ENCODE measurements at regions not wholly inside any gene's neighbourhood (a gene's known extent, or its start where the extent isn't known, plus 50 kb on each side); places are given as distances from the start of the nearest gene placed in this dataset.

DNA sequence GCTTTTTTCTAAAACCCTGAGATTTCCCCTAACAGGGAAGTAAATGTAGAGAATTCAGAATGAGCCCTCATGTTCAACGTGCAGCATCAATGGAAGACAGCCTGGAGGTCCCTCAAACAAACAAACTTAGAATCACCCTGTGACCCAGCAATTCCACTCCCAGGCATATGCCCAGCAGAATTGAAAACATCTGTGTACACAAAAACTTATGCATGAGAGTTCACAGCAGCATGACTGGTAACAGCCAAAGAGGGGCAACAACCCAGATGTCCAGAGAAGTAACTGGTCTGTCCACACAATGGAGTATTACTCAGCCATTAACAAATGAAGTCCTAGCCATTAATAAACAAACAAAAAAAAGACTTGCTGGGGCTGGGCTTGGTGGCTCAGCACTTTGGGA lies 252.7 kb downstream of the PARN start:
- TF ChIP-seq CTCF (IDR thresholded peaks at IDR 0.05; ENCODE audit: insufficient read depth, low read length) = no peak
- TF ChIP-seq, protein P1, sequence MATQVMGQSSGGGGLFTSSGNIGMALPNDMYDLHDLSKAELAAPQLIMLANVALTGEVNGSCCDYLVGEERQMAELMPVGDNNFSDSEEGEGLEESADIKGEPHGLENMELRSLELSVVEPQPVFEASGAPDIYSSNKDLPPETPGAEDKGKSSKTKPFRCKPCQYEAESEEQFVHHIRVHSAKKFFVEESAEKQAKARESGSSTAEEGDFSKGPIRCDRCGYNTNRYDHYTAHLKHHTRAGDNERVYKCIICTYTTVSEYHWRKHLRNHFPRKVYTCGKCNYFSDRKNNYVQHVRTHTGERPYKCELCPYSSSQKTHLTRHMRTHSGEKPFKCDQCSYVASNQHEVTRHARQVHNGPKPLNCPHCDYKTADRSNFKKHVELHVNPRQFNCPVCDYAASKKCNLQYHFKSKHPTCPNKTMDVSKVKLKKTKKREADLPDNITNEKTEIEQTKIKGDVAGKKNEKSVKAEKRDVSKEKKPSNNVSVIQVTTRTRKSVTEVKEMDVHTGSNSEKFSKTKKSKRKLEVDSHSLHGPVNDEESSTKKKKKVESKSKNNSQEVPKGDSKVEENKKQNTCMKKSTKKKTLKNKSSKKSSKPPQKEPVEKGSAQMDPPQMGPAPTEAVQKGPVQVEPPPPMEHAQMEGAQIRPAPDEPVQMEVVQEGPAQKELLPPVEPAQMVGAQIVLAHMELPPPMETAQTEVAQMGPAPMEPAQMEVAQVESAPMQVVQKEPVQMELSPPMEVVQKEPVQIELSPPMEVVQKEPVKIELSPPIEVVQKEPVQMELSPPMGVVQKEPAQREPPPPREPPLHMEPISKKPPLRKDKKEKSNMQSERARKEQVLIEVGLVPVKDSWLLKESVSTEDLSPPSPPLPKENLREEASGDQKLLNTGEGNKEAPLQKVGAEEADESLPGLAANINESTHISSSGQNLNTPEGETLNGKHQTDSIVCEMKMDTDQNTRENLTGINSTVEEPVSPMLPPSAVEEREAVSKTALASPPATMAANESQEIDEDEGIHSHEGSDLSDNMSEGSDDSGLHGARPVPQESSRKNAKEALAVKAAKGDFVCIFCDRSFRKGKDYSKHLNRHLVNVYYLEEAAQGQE (IDR thresholded peaks at IDR 0.05; ENCODE audit: insufficient replicate concordance, low read depth) = no peak
